ENCODE measurements at regions not wholly inside any gene's neighbourhood (a gene's known extent, or its start where the extent isn't known, plus 50 kb on each side); places are given as distances from the start of the nearest gene placed in this dataset.

DNA sequence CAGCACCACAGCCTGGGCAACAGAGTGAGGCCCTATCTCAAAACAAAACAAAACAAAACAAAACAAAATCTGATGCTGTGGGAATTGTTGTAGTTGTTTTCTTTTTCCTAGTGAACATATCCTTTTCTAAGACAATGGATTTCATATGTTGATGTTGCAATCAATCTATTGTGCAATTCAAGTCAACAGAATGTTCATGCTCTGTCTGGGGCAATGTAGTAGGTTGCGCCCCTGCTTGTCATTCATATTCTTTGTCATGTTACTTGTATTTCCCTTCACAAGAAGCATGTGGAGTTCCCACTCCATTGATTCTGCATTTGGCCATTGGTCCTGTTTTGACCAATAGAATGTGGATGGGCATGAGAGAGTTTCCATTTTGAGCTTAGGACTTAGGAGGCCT is 223.9 kb downstream of the DUSP10 start:
- no peaks in the 10 kb centered on the region for H4K20me1 ChIP-seq (replicated peaks; ENCODE audit: control insufficient read depth, extremely low read depth, insufficient read depth, low read length)
- BruUV-seq (replicated peaks), result no TSS peak
- H3K4me2 ChIP-seq (ENCODE audit: insufficient read depth, low read length), result no peak overlapping the region
- no peak for FAIRE-seq
- TF ChIP-seq, protein P1, sequence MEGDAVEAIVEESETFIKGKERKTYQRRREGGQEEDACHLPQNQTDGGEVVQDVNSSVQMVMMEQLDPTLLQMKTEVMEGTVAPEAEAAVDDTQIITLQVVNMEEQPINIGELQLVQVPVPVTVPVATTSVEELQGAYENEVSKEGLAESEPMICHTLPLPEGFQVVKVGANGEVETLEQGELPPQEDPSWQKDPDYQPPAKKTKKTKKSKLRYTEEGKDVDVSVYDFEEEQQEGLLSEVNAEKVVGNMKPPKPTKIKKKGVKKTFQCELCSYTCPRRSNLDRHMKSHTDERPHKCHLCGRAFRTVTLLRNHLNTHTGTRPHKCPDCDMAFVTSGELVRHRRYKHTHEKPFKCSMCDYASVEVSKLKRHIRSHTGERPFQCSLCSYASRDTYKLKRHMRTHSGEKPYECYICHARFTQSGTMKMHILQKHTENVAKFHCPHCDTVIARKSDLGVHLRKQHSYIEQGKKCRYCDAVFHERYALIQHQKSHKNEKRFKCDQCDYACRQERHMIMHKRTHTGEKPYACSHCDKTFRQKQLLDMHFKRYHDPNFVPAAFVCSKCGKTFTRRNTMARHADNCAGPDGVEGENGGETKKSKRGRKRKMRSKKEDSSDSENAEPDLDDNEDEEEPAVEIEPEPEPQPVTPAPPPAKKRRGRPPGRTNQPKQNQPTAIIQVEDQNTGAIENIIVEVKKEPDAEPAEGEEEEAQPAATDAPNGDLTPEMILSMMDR (IDR thresholded peaks at IDR 0.05; ENCODE audit: extremely low read depth in 1 of 2, insufficient read depth in 1 of 2, low read depth in 1 of 2, low read length in 2 of 2), result no peak
- no peak for TF ChIP-seq EZH2 (IDR thresholded peaks at IDR 0.05; ENCODE audit: borderline replicate concordance, low read depth, low read length, severe bottlenecking)
- TF ChIP-seq JUN (IDR thresholded peaks at IDR 0.05; ENCODE audit: borderline replicate concordance, insufficient read depth, insufficient read length, low read depth), result no peak
- TF ChIP-seq, protein P2, sequence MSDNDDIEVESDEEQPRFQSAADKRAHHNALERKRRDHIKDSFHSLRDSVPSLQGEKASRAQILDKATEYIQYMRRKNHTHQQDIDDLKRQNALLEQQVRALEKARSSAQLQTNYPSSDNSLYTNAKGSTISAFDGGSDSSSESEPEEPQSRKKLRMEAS (IDR thresholded peaks at IDR 0.05; ENCODE audit: insufficient read depth, insufficient read length), result no peak
- no peak for TF ChIP-seq POLR2A (IDR thresholded peaks at IDR 0.05; ENCODE audit: low read depth, low read length)
- TF ChIP-seq GATA2 (IDR thresholded peaks at IDR 0.05; ENCODE audit: insufficient read depth, insufficient read length, low read depth, low read length), result no peak
- no peak for TF ChIP-seq MYC (IDR thresholded peaks at IDR 0.05; ENCODE audit: low read depth, low read length)
- H2AFZ ChIP-seq (ENCODE audit: low read depth, low read length), result no peak overlapping the region
- H3K36me3 ChIP-seq (ENCODE audit: control insufficient read depth in 2 of 2, extremely low read depth in 1 of 2, insufficient read depth in 2 of 2, low read length in 2 of 2), result no peaks in the 10 kb centered on the region
- intact Hi-C loops (cut with micrococcal nuclease), result no loop called here
- no peak overlapping the region for H3K9ac ChIP-seq (replicated peaks; ENCODE audit: extremely low read depth, insufficient read depth, low read length)
- dilution Hi-C loops (cut with MboI; ENCODE audit: extremely low pct_ligation_motif_present, low sequenced_read_pairs), result no loop called here
- no peak overlapping the region for H3K4me3 ChIP-seq (replicated peaks in 1 of 3; ENCODE audit: insufficient read depth in 1 of 3, low read depth in 1 of 3, low read length in 3 of 3)
- no peaks in the 10 kb centered on the region for H3K79me2 ChIP-seq (ENCODE audit: control insufficient read depth, insufficient read depth, low read length)
- H3K27me3 ChIP-seq (ENCODE audit: control insufficient read depth in 2 of 2, insufficient read depth in 2 of 2, low read length in 2 of 2), result no peaks in the 10 kb centered on the region
- POLR2A ChIA-PET, result no interaction called here
- H3K27ac ChIP-seq (ENCODE audit: insufficient read depth, low read depth, low read length), result no peak overlapping the region
- CTCF ChIA-PET, result no interaction called here
- H3K9me1 ChIP-seq (replicated peaks; ENCODE audit: control insufficient read depth, extremely low read depth, insufficient read depth, low read length), result no peaks in the 10 kb centered on the region
- H3K4me1 ChIP-seq (ENCODE audit: control insufficient read depth, extremely low read depth, insufficient read depth, low read length), result no peaks in the 10 kb centered on the region
- no peak for DNase-seq (ENCODE audit: low read depth, low spot score)
- H3K9me3 ChIP-seq (replicated peaks; ENCODE audit: control insufficient read depth, insufficient read depth, low read length), result no peaks in the 10 kb centered on the region

DNA sequence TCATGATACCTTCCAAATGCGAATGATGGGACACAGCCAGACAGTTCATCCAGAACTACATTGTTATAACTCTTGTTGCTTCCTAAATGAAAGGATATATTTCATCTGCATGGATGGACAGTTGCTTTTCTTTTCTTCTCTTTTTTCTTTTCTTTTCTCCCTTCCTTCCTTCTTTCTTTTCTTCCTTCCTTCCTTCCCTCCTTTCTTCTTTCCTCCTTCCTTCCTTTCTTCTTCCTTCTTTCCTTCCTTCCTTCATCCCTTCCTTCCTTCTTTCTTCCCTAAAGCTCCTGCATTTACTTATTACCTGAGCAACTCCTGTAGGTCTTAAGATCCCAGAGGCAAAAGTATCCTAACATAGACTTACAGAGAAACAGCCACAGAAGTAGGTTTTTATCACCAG is 221.6 kb downstream of the DUSP10 start:
- Histone ChIP-seq H3K9me1 (replicated peaks; ENCODE audit: control insufficient read depth, extremely low read depth, insufficient read depth, low read length) (no peaks in the 10 kb centered on the region), H3K9ac (replicated peaks; ENCODE audit: extremely low read depth, insufficient read depth, low read length) (no peak overlapping the region), H3K4me3 (replicated peaks in 1 of 3; ENCODE audit: insufficient read depth in 1 of 3, low read depth in 1 of 3, low read length in 3 of 3) (no peak overlapping the region), H3K4me2 (ENCODE audit: insufficient read depth, low read length) (no peak overlapping the region), H3K9me3 (replicated peaks; ENCODE audit: control insufficient read depth, insufficient read depth, low read length) (no peaks in the 10 kb centered on the region), H3K27ac (ENCODE audit: insufficient read depth, low read depth, low read length) (no peak overlapping the region), H2AFZ (ENCODE audit: low read depth, low read length) (no peak overlapping the region), H3K27me3 (ENCODE audit: control insufficient read depth in 2 of 2, insufficient read depth in 2 of 2, low read length in 2 of 2) (no peaks in the 10 kb centered on the region), H3K4me1 (ENCODE audit: control insufficient read depth, extremely low read depth, insufficient read depth, low read length) (no peaks in the 10 kb centered on the region), H3K36me3 (ENCODE audit: control insufficient read depth in 2 of 2, extremely low read depth in 1 of 2, insufficient read depth in 2 of 2, low read length in 2 of 2) (no peaks in the 10 kb centered on the region), H3K79me2 (ENCODE audit: control insufficient read depth, insufficient read depth, low read length) (no peaks in the 10 kb centered on the region), H4K20me1 (replicated peaks; ENCODE audit: control insufficient read depth, extremely low read depth, insufficient read depth, low read length) (no peaks in the 10 kb centered on the region)
- DNase-seq (ENCODE audit: low read depth, low spot score), result no peak
- ChIA-PET CTCF (no interaction called here), POLR2A (no interaction called here)
- dilution Hi-C loops (cut with MboI; ENCODE audit: extremely low pct_ligation_motif_present, low sequenced_read_pairs) (no loop called here), intact Hi-C loops (cut with micrococcal nuclease) (no loop called here)
- BruUV-seq (replicated peaks), result no TSS peak
- TF ChIP-seq FOS (IDR thresholded peaks at IDR 0.05; ENCODE audit: borderline replicate concordance, insufficient read depth, low read length) (no peak), JUN (IDR thresholded peaks at IDR 0.05; ENCODE audit: borderline replicate concordance, insufficient read depth, insufficient read length, low read depth) (no peak), POLR2AphosphoS5 (IDR thresholded peaks at IDR 0.05; ENCODE audit: insufficient read depth, low read depth, low read length) (no peak), MYC (IDR thresholded peaks at IDR 0.05; ENCODE audit: low read depth, low read length) (no peak), POLR2A (IDR thresholded peaks at IDR 0.05; ENCODE audit: low read depth, low read length) (no peak), EZH2 (IDR thresholded peaks at IDR 0.05; ENCODE audit: borderline replicate concordance, low read depth, low read length, severe bottlenecking) (no peak), GATA2 (IDR thresholded peaks at IDR 0.05; ENCODE audit: insufficient read depth, insufficient read length, low read depth, low read length) (no peak)
- TF ChIP-seq, protein P1 (IDR thresholded peaks at IDR 0.05; ENCODE audit: extremely low read depth in 1 of 2, insufficient read depth in 1 of 2, low read depth in 1 of 2, low read length in 2 of 2), result no peak
- TF ChIP-seq, protein P2 (IDR thresholded peaks at IDR 0.05; ENCODE audit: insufficient read depth, insufficient read length), result no peak
- FAIRE-seq, result no peak
